ENCODE measurements at regions not wholly inside any gene's neighbourhood (a gene's known extent, or its start where the extent isn't known, plus 50 kb on each side); places are given as distances from the start of the nearest gene placed in this dataset.
"Not testable (repeated sequence)": the region's sequence is repeated elsewhere in the genome, so short reads cannot be mapped to it uniquely, and the experiment has no call there.

- Histone ChIP-seq H3K18ac (ENCODE audit: low read depth in 1 of 2, low read length in 2 of 2) (no peak overlapping the region), H3K4me3 (ENCODE audit: insufficient read depth in 1 of 2, low read depth in 1 of 2, low read length in 2 of 2) (no peak overlapping the region), H2BK15ac (ENCODE audit: low read depth, poor library complexity, severe bottlenecking) (no peak overlapping the region), H2BK120ac (ENCODE audit: low read depth, low read length) (no peak overlapping the region), H3K9ac (ENCODE audit: low read length) (no peak overlapping the region), H3K27ac (ENCODE audit: low read length, poor library complexity, severe bottlenecking) (no peak overlapping the region), H3K27me3 (ENCODE audit: control insufficient read depth in 1 of 2, insufficient read depth in 1 of 2, low read length in 2 of 2) (peaks cover 0 to 13% of the 10 kb centered on the region in 2 experiments), H2BK12ac (ENCODE audit: low read length in 2 of 2) (no peak overlapping the region), H2BK5ac (ENCODE audit: low read depth, low read length, poor library complexity, severe bottlenecking) (no peak overlapping the region), H3K14ac (ENCODE audit: low read length in 2 of 2) (no peak overlapping the region), H3K9me3 (ENCODE audit: control insufficient read depth, low read length) (no peaks in the 10 kb centered on the region), H4K91ac (ENCODE audit: low read length) (no peak overlapping the region), H3K4me1 (ENCODE audit: control insufficient read depth, insufficient read depth, low read depth, low read length) (no peaks in the 10 kb centered on the region), H2AFZ (ENCODE audit: low read depth, low read length) (no peak overlapping the region), H3K4ac (ENCODE audit: low read depth in 1 of 2, low read length in 2 of 2) (no peak overlapping the region), H4K8ac (ENCODE audit: low read length) (no peak overlapping the region), H3K4me2 (ENCODE audit: low read length, poor library complexity, severe bottlenecking) (no peak overlapping the region), H3K36me3 (ENCODE audit: control insufficient read depth in 1 of 2, insufficient read depth in 2 of 2, low read depth in 1 of 2, low read length in 2 of 2) (no peaks in the 10 kb centered on the region), H3K79me1 (replicated peaks; ENCODE audit: low read length, poor library complexity, severe bottlenecking) (no peaks in the 10 kb centered on the region), H2AK5ac (ENCODE audit: low read length, severe bottlenecking) (no peak overlapping the region), H3K23ac (ENCODE audit: low read length in 2 of 2) (no peak overlapping the region)
- no peak for DNase-seq
- WGBS, result 42% methylated on average over 7 of the region's 7 CpGs
Observed at GRCh38 chr1:38498686-38499085, 360.9 kb downstream of the RRAGC start.

- no peak overlapping the region for H3K27ac ChIP-seq (ENCODE audit: low read length, poor library complexity, severe bottlenecking)
- H3K14ac ChIP-seq (ENCODE audit: low read length in 2 of 2), result no peak overlapping the region
- no peak overlapping the region for H2BK5ac ChIP-seq (ENCODE audit: low read depth, low read length, poor library complexity, severe bottlenecking)
- DNase-seq, result no peak
- no peak overlapping the region for H2BK12ac ChIP-seq (ENCODE audit: low read length in 2 of 2)
- no peak overlapping the region for H3K18ac ChIP-seq (ENCODE audit: low read depth in 1 of 2, low read length in 2 of 2)
- H3K4ac ChIP-seq (ENCODE audit: low read depth in 1 of 2, low read length in 2 of 2), result no peak overlapping the region
- H3K4me1 ChIP-seq (ENCODE audit: control insufficient read depth, insufficient read depth, low read depth, low read length), result no peaks in the 10 kb centered on the region
- H3K9me3 ChIP-seq (ENCODE audit: control insufficient read depth, low read length), result no peaks in the 10 kb centered on the region
- no peak overlapping the region for H2BK120ac ChIP-seq (ENCODE audit: low read depth, low read length)
- no peak overlapping the region for H3K4me2 ChIP-seq (ENCODE audit: low read length, poor library complexity, severe bottlenecking)
- H2AFZ ChIP-seq (ENCODE audit: low read depth, low read length), result no peak overlapping the region
- H3K4me3 ChIP-seq (ENCODE audit: insufficient read depth in 1 of 2, low read depth in 1 of 2, low read length in 2 of 2), result no peak overlapping the region
- no peak overlapping the region for H4K91ac ChIP-seq (ENCODE audit: low read length)
- peaks cover 0 to 11% of the 10 kb centered on the region in 2 experiments for H3K27me3 ChIP-seq (ENCODE audit: control insufficient read depth in 1 of 2, insufficient read depth in 1 of 2, low read length in 2 of 2)
- H3K79me1 ChIP-seq (replicated peaks; ENCODE audit: low read length, poor library complexity, severe bottlenecking), result no peaks in the 10 kb centered on the region
- no peaks in the 10 kb centered on the region for H3K36me3 ChIP-seq (ENCODE audit: control insufficient read depth in 1 of 2, insufficient read depth in 2 of 2, low read depth in 1 of 2, low read length in 2 of 2)
- H3K23ac ChIP-seq (ENCODE audit: low read length in 2 of 2), result no peak overlapping the region
- H4K8ac ChIP-seq (ENCODE audit: low read length), result no peak overlapping the region
- H3K9ac ChIP-seq (ENCODE audit: low read length), result no peak overlapping the region
- H2BK15ac ChIP-seq (ENCODE audit: low read depth, poor library complexity, severe bottlenecking), result no peak overlapping the region
- no peak overlapping the region for H2AK5ac ChIP-seq (ENCODE audit: low read length, severe bottlenecking)
- WGBS, result 60% methylated on average over 5 of the region's 7 CpGs
Observed at GRCh38 chr1:38497921-38498656, 361.5 kb downstream of the RRAGC start.

GRCh38 chr1:38493306-38493705 lies 366.3 kb downstream of the RRAGC start:
- not testable (repeated sequence) for H3K18ac ChIP-seq (ENCODE audit: low read depth in 1 of 2, low read length in 2 of 2); H2BK120ac ChIP-seq (ENCODE audit: low read depth, low read length); H4K91ac ChIP-seq (ENCODE audit: low read length); H3K36me3 ChIP-seq (ENCODE audit: control insufficient read depth in 1 of 2, insufficient read depth in 2 of 2, low read depth in 1 of 2, low read length in 2 of 2); H4K8ac ChIP-seq (ENCODE audit: low read length); H2BK5ac ChIP-seq (ENCODE audit: low read depth, low read length, poor library complexity, severe bottlenecking); H2AFZ ChIP-seq (ENCODE audit: low read depth, low read length); H3K4me2 ChIP-seq (ENCODE audit: low read length, poor library complexity, severe bottlenecking); H3K23ac ChIP-seq (ENCODE audit: low read length in 2 of 2); H3K4me1 ChIP-seq (ENCODE audit: control insufficient read depth, insufficient read depth, low read depth, low read length); H2BK15ac ChIP-seq (ENCODE audit: low read depth, poor library complexity, severe bottlenecking); H3K79me1 ChIP-seq (replicated peaks; ENCODE audit: low read length, poor library complexity, severe bottlenecking); H3K9me3 ChIP-seq (ENCODE audit: control insufficient read depth, low read length); H2AK5ac ChIP-seq (ENCODE audit: low read length, severe bottlenecking); H3K4ac ChIP-seq (ENCODE audit: low read depth in 1 of 2, low read length in 2 of 2); H3K9ac ChIP-seq (ENCODE audit: low read length); H2BK12ac ChIP-seq (ENCODE audit: low read length in 2 of 2); DNase-seq; H3K14ac ChIP-seq (ENCODE audit: low read length in 2 of 2); H3K4me3 ChIP-seq (ENCODE audit: insufficient read depth in 1 of 2, low read depth in 1 of 2, low read length in 2 of 2); H3K27me3 ChIP-seq (ENCODE audit: control insufficient read depth in 1 of 2, insufficient read depth in 1 of 2, low read length in 2 of 2); H3K27ac ChIP-seq (ENCODE audit: low read length, poor library complexity, severe bottlenecking)
- 40% methylated on average over 2 of the region's 3 CpGs for WGBS

GRCh38 chr1:38489844-38490270 lies 369.7 kb downstream of the RRAGC start:
- Histone ChIP-seq H3K23ac (ENCODE audit: low read length in 2 of 2) (no peak overlapping the region), H2BK120ac (ENCODE audit: low read depth, low read length) (no peak overlapping the region), H3K4me1 (ENCODE audit: control insufficient read depth, insufficient read depth, low read depth, low read length) (peaks cover 2% of the 10 kb centered on the region), H4K91ac (ENCODE audit: low read length) (no peak overlapping the region), H2BK5ac (ENCODE audit: low read depth, low read length, poor library complexity, severe bottlenecking) (no peak overlapping the region), H3K14ac (ENCODE audit: low read length in 2 of 2) (no peak overlapping the region), H4K8ac (ENCODE audit: low read length) (no peak overlapping the region), H3K79me1 (replicated peaks; ENCODE audit: low read length, poor library complexity, severe bottlenecking) (no peaks in the 10 kb centered on the region), H3K4ac (ENCODE audit: low read depth in 1 of 2, low read length in 2 of 2) (no peak overlapping the region), H3K27me3 (ENCODE audit: control insufficient read depth in 1 of 2, insufficient read depth in 1 of 2, low read length in 2 of 2) (peaks cover 0 to 7% of the 10 kb centered on the region in 2 experiments), H3K9me3 (ENCODE audit: control insufficient read depth, low read length) (peaks cover 5% of the 10 kb centered on the region), H2AFZ (ENCODE audit: low read depth, low read length) (no peak overlapping the region), H3K27ac (ENCODE audit: low read length, poor library complexity, severe bottlenecking) (no peak overlapping the region), H2BK15ac (ENCODE audit: low read depth, poor library complexity, severe bottlenecking) (no peak overlapping the region), H2AK5ac (ENCODE audit: low read length, severe bottlenecking) (no peak overlapping the region), H3K18ac (ENCODE audit: low read depth in 1 of 2, low read length in 2 of 2) (no peak overlapping the region), H2BK12ac (ENCODE audit: low read length in 2 of 2) (no peak overlapping the region), H3K4me2 (ENCODE audit: low read length, poor library complexity, severe bottlenecking) (no peak overlapping the region), H3K36me3 (ENCODE audit: control insufficient read depth in 1 of 2, insufficient read depth in 2 of 2, low read depth in 1 of 2, low read length in 2 of 2) (no peaks in the 10 kb centered on the region), H3K4me3 (ENCODE audit: insufficient read depth in 1 of 2, low read depth in 1 of 2, low read length in 2 of 2) (no peak overlapping the region), H3K9ac (ENCODE audit: low read length) (no peak overlapping the region)
- DNase-seq, result no peak
- WGBS, result 49% methylated on average over 4 of the region's 6 CpGs

Data from mesenchymal stem cell (in vitro differentiated cells and primary cell).